ENCODE measurements at regions not wholly inside any gene's neighbourhood (a gene's known extent, or its start where the extent isn't known, plus 50 kb on each side); places are given as distances from the start of the nearest gene placed in this dataset.
A peak's percentile ranks its signal among the peaks of the same experiment; 100 is the strongest.
"Not testable (repeated sequence)": the region's sequence is repeated elsewhere in the genome, so short reads cannot be mapped to it uniquely, and the experiment has no call there.

GRCh38 chr17:13419676-13420075 is 182.1 kb downstream of the HS3ST3A1 start:
- Histone ChIP-seq H3K4me3 (no peak overlapping the region), H3K9me3 (no peaks in the 10 kb centered on the region), H3K36me3 (ENCODE audit: low read depth) (no peaks in the 10 kb centered on the region), H3K4me1 (ENCODE audit: low read depth) (peaks cover 6% of the 10 kb centered on the region)
- no peak for ATAC-seq
- DNase-seq, result no peak
- no peak for TF ChIP-seq CTCF (IDR thresholded peaks at IDR 0.05)
- intact Hi-C loops (cut with DNase I, micrococcal nuclease), result no loop called here

GRCh38 chr17:13418891-13419290 is 182.8 kb downstream of the HS3ST3A1 start:
- no peaks in the 10 kb centered on the region for H3K36me3 ChIP-seq (ENCODE audit: low read depth)
- DNase-seq (no peak), ATAC-seq (no peak)
- intact Hi-C loops (cut with DNase I, micrococcal nuclease), result no loop called here
- no peaks in the 10 kb centered on the region for H3K9me3 ChIP-seq
- no peak overlapping the region for H3K4me3 ChIP-seq
- peaks cover 6% of the 10 kb centered on the region for H3K4me1 ChIP-seq (ENCODE audit: low read depth)
- no peak for TF ChIP-seq CTCF (IDR thresholded peaks at IDR 0.05)

- no peaks in the 10 kb centered on the region for H3K36me3 ChIP-seq (ENCODE audit: low read depth)
- intact Hi-C loops (cut with DNase I, micrococcal nuclease), result no loop called here
- ATAC-seq, result no peak
- no peak overlapping the region for H3K4me3 ChIP-seq
- H3K9me3 ChIP-seq, result no peaks in the 10 kb centered on the region
- DNase-seq, result no peak
- TF ChIP-seq CTCF (IDR thresholded peaks at IDR 0.05), result no peak
- H3K4me1 ChIP-seq (ENCODE audit: low read depth), result peaks cover 6% of the 10 kb centered on the region
Measured at GRCh38 chr17:13417381-13417950, 184.3 kb downstream of the HS3ST3A1 start.

GRCh38 chr17:13416748-13417363 is 184.9 kb downstream of the HS3ST3A1 start:
- Histone ChIP-seq H3K9me3 (no peaks in the 10 kb centered on the region), H3K36me3 (ENCODE audit: low read depth) (no peaks in the 10 kb centered on the region), H3K4me3 (no peak overlapping the region), H3K4me1 (ENCODE audit: low read depth) (peaks cover 6% of the 10 kb centered on the region)
- intact Hi-C loops (cut with DNase I, micrococcal nuclease), result no loop called here
- ATAC-seq (no peak), DNase-seq (no peak)
- TF ChIP-seq CTCF (IDR thresholded peaks at IDR 0.05), result no peak

- Histone ChIP-seq H3K9me3 (no peaks in the 10 kb centered on the region), H3K4me3 (no peak overlapping the region), H3K36me3 (ENCODE audit: low read depth) (no peaks in the 10 kb centered on the region), H3K4me1 (ENCODE audit: low read depth) (peaks cover under 1% of the 10 kb centered on the region)
- no peak for TF ChIP-seq CTCF (IDR thresholded peaks at IDR 0.05)
- peak; percentile 41 for ATAC-seq
- intact Hi-C loops (cut with DNase I, micrococcal nuclease), result no loop called here
- DNase-seq, result peak in 2 of 3 donors; percentile 37 to 63
Measured at GRCh38 chr17:13415871-13416416, 185.8 kb downstream of the HS3ST3A1 start.

- not testable (repeated sequence) for H3K9me3 ChIP-seq, ATAC-seq
Measured at GRCh38 chr17:13415200-13415599, 186.5 kb downstream of the HS3ST3A1 start.

More at GRCh38 chr17:13415200-13415599, 186.5 kb downstream of the HS3ST3A1 start:
- H3K4me1 ChIP-seq (ENCODE audit: low read depth); H3K36me3 ChIP-seq (ENCODE audit: low read depth); H3K4me3 ChIP-seq; DNase-seq; intact Hi-C loops (cut with DNase I, micrococcal nuclease): not testable (repeated sequence)
